Umbilical cord (tissue), 1 donor: ENCODE measurements at regions not wholly inside any gene's neighbourhood (a gene's known extent, or its start where the extent isn't known, plus 50 kb on each side); places are given as distances from the start of the nearest gene placed in this dataset.
A peak's percentile ranks its signal among the peaks of the same experiment; 100 is the strongest.
"Not testable (repeated sequence)": the region's sequence is repeated elsewhere in the genome, so short reads cannot be mapped to it uniquely, and the experiment has no call there.

ENCODE experiments used
- DNase-seq: peaks from one replicate; pipeline ENCODE4 v3.0.0-alpha.2; 2015; ENCODE audit warnings: low spot score

DNA sequence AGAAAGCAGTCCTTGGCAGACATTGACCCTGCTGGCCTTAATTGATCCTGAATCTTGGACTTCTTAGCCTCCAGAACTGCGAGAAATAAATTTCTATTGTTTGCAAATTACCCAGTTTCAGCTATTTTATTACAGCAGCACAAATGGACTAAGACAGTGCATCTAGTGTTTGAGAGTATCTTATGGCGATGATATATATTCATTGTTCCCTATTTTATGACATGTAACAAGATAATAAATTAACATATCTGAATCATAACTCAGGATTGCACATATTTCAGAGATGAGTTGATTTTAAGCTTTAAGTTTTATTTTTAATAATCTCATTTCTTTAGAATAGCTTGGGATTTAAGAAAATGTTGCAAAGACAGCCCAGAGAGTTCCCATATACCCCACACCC, 167.4 kb upstream of the FOXG1 start:
- DNase-seq, result no peak

DNA sequence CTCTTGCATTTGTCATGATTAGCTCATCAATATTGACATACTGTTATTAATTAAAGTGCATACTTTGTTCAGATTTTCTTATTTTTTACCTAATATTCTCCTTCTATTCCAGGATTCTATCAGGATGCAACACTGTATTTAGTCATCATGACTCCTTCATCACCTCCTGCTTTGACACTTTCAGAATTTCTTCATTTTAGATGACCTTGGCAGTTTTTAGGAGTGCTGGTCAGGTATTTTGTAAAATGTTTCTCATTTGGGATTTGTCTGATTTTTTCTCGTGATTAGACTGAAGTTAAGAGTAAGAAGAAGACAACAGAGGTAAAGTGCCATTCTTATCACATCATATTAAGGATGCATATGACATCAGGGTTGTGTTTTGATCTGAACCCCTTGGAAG, 167.0 kb upstream of the FOXG1 start:
- DNase-seq, result no peak

DNA sequence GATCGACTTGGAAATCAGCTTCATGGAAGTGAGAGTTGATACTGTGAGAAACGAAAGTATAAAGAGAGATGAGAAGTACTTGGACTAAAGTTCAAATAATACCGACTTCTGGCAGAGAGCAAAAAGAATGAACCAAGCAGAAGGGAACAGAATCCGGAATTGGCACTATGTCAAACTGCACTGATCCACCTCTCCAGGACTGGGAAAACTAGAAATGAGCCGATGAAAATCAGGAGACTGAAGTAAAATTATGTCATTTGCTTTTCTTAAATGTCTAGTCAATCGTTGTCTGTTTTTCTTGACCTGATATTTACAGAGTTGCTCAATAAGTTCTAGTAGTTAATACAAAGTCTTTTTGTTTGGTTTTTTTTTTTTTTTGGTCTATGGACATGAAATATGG, 163.0 kb upstream of the FOXG1 start:
- no peak for DNase-seq

DNA sequence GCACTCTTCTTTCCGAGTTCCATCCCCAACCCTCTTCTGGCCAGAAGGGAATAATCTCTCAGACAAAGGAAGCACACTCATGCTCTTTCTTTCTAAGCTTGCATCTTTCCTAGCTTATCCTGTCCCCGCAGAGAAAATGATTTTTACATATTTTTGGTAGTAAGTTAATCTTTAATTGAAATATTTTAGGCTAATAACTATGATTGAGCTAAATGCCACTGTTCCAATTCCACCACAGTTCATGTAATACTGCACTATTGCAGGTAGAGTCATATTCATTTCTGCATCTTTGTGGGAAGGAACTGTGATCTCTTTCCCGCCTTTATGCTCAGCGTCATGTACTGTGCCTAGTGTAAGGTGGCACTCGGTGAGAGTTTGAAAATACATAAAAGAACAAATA, 158.9 kb upstream of the FOXG1 start:
- DNase-seq, result no peak

DNA sequence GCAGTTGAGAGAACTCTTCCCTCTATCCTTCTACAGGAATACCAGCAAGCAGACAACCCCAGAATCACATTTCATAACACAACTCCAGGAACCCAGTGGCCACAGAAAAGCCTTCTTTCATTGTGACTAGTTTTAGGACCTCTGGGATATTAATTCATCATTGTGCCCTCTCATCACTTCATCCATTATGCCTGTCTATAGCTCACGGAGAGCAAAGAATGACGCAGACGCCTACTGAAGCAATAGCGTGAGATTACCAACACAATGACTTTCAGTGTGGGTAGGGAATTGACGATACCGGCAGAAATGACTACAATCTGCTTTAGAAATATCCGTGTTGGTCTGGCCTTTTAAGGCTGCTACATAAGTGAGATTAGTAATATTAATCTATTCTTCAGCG, 158.1 kb upstream of the FOXG1 start:
- no peak for DNase-seq

DNA sequence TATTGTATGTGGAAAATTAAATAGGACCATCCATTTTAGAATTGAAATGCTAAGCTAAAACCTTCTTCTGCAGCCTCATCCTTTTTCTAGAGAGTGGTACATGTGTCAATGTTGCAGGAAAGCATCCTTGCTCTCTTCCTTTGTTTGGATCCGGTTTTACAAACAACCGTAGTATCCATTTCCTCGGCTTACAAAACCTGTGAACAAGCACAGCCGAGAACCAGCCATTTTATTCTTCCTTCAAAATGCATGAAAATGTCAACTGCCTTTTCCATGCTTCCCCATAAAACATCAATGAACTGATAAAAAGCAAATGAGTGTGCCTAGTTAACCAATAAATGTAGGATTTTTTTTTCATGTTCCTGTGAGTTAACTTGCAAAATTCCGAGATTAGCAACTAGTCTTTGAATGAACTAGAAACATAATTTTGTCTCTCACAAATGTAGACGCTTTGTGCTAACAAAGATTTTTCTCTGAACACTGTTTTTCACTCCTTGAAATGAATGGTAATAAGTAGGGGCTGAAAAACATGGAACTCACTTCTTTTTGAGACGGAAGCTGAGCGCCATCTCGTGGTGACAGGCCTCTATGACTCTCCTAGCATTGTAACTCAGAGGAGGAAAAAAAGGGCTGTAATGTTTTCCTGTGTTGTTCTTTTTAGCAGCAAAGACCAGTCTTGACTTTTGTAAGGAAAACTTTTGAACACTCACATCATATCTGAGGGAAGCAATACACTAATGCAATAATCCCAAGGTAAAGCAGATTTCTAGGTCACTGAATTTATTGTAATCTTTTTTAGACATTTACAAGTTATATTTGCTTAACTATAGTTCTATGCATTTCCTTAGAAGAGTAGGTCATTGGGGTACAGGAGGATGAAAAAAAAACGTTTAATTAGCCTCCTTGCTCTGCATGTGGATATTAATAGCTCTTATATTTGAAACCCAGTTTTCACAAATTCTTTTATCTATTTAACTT, 157.4 kb upstream of the FOXG1 start:
- DNase-seq, result peak; percentile 48

DNA sequence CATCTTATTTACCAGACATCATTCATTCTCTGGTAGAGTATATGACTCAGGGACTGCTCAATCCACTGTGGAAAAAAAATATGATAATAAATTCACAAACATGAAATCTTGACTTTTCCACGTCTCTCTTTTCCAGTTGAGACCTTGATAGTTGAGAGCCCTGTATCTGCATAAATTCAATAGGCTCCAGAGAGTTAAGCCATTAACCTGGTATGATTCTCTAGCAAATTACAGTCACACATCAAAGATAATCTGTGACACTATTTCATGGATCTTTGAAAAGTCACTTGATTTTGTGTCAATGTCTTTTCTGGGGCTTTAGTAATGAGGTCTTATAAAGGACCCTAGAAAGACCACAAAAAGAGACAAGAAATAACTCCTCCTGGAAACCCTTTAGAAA, 154.2 kb upstream of the FOXG1 start:
- DNase-seq, result no peak

DNA sequence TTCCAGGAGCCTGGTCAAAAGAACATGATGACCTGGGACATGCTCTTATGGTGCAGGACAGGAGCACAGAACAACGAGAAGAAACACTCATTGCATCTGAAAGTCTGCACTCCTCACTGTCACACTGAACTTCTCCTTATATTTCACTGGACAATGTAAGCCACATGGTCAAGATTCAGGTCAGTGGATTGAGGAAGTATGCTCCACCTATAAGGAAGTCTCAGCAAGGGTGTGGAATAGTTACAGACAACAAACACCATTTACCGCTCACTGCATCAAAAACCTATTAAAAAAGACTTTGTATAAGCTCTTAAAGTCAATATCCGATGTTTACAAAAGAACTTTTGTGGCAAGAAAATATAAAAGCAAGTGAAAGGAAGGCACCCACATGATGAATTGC, 153.1 kb upstream of the FOXG1 start:
- no peak for DNase-seq

DNA sequence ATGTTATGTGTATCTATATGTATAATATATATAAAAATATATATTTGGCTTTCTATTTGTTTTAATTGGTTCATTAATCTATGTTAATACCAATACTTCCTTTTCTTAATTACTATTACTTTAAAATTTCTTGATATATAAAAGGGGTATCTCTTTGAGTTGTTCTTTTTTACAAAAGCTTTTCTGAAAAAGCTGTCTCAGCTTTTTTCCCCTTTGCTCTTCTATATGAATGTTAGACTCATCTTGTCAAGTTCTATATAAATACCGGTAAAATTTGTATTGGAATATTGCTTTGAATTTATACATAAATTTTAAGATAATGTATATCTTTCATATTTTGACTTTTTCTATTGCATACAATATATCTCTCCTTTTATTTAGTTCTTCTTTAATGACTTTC, 139.8 kb upstream of the FOXG1 start:
- no peak for DNase-seq

DNA sequence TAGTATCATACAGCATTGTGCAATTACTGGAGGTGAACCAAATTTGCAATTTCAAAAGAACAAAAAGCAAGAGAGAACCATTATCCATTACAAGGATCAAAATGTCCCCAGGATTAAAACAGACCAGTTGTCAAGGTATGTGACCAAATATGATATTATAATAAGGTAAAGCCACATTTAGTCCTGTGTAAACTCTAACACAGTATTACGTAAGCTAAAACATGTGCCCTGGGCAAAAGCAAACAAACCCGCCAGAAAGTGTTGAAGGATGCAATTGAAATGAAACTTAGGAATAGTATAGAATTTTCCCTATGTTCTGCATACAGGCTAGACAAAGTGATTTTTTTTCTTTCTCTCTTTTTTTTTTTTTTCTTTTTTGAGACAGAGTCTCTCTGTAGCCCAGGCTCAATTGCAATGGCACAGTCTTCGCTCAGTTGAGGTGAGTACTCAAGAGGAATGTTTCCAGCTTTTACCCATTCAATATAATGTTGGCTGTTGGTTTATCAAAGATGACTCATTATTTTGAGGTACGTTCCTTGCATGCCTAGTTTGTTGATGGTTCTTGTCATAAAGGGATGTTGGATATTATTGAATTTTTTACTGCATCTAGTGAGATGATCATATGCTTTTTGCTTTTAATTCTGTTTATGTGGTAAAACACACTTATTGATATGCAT, 137.1 kb upstream of the FOXG1 start:
- no peak for DNase-seq

DNA sequence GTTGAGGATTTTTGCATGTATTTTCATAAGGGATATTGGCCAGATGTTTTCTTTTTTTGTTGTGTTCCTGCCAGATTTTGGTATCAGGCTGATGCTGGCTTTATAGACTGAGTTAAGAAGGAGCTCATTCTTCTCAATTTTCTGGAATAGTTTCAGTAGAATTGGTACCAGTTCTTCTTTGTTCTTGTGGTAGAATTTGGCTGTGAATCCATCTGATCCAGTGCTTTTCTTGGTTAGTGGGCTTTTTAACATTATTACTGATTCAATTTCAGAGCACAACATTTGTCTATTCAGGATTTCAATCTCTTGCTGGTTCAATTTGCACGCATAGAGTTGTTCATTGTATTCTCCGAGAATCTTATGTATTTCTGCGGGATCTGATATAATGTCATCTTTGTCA, 136.5 kb upstream of the FOXG1 start:
- DNase-seq, result no peak

DNA sequence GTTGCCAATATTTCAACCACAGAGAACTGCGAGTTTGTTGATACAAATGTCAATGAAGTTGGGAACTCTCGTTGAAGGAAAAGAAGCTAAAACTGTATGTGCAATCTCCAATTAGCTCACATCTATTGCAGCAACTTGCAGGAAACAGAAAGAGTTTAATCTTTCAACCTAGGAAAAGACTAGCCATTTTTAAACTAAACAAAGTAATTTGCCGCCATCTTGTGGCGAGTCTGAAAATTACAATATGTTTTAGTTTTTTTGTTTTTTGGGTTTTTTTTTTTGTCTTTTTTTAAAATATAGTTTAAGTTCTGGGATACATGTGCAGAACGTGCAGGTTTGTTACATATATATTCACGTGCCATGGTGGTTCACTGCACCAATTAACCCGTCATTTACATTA, 131.2 kb upstream of the FOXG1 start:
- DNase-seq, result peak; percentile 11

DNA sequence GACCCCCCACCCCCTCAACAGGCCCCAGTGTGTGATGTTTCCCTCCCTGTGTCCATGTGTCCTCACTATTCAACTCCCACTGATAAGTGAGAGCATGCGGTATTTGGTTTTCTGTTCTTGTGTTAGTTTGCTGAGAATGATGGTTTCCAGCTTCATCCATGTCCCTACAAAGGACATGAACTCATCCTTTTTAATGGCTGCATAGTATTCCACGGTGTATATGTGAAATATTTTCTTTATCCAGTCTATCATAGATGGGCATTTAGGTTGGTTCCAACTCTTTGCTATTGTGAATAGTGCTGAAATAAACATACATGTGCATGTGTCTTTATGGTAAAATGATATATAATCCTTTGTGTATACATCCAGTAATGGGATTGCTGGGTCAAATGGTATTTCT, 130.8 kb upstream of the FOXG1 start:
- DNase-seq, result not testable (repeated sequence)

DNA sequence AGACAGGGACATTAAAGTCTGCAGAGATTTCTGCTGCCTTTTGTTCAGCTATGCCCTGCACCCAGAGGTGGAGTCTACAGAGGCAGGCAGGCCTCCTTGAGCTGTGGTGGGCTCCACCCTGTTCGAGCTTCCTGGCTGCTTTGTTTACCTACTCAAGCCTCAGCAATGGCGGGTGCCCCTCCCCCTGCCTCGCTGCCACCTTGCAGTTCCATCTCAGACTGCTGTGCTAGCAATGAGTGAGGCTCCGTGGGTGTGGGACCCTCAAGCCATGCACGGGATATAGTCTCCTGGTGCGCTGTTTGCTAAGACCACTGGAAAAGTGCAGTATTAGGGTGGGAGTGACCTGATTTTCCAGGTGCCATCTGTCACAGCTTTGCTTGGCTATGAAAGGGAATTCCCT, 125.4 kb upstream of the FOXG1 start:
- not testable (repeated sequence) for DNase-seq

DNA sequence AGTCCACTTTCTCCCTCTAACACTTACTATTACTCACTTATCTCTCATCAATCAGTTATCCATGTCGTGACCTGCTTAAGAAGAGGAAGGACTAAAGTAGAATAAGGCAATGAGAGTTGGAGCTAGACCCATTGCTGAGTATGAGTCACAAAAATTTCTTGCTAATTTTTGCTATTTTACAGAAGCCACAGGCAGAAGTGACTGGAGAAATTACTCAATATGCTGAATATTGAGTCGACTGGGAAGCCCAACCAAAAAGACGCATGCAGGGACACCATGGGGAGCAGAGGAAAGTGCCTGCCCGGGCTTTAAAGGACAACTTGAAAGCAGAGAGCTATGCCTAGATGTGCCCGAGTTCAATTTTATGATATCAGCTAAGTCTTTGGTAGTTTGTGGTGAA, 115.4 kb upstream of the FOXG1 start:
- no peak for DNase-seq

DNA sequence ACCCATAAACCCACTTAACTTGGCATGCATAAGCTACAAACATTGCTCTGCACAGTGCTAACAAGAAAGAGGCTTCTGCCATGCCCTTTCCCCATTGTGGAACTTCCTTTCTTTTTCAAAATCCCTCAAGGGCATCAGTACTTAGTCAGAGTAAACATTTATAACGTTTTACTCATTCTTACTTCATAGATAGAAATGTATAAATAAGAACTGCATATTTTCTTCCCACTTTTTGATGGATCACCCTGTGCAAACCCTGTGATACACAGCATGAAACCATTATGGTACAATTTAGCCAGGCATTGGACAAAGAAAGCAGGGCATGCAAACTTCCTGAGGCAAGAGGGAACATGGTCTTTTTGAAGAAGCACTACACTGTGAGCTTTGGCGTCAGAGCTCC, 113.8 kb upstream of the FOXG1 start:
- no peak for DNase-seq

DNA sequence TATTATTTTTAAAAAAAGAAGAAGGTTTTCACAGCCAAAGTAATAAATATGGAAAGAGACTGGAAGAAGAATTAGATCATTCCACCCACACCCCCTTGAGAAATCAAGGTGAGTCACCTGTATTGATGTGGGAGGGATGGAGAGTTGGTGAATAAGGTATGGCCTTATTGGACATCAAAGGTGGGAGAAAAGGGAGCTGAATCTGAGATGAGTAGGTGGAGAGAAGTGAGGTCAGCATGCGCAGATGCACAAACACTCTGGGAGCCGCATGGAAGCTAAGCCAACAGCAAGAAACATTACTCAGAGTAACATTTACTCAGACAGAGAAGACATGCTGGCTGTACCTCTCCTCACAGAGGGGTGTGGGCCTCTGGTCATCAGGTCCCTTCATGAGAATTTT, 113.1 kb upstream of the FOXG1 start:
- DNase-seq, result no peak

DNA sequence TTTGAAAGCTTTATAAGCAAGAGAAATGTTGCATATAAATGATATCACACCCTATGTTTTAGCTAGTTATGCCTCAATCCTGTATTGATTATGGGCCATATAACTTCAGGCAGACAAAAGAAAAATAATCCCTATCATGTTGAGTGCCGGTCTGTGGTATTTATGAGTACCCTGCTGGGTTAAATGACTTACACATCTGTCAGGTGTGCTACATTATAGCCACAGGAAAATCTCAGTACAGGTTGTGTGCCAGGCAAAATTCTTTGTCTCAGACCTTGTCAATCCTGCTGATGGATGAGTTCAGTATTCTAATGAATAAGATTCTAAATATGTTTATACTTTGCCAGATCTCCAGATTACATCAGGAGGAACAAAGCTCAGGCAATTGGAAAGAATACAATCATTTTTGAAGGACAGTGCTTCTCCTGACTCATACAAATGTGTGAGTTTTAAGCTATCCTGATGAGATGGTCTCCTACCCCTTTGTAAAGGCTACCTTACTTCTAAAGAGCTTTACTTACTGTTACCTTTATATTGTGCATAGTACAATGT, 109.8 kb upstream of the FOXG1 start:
- DNase-seq, result no peak

DNA sequence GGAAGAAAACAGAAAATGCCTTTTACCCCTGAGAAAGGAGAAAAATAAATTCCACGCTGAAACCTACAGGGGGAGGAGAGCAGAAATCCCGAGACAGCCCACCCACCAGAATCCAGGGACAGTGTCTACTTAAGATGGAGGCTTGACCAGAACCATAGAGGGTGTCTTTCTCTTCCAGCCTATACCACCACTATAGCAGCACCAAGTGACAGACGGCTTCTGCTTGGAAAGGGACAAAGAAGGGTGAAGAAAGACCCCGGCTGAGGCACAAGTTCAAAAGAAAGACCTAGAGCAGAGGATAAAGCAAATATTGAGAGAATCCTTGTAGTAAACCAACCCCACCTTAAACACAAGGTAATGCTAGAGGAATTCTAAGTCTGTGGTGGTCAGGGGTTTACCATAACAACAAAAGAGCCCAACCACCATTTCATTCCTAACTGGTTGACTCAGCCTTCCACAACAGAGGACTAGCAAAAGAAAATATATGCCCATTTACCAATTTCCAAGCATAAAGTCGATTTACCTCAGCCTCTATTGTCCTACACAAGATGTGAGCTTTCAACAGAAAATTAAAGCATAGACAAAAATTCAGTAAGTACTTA, 105.3 kb upstream of the FOXG1 start:
- DNase-seq, result no peak

DNA sequence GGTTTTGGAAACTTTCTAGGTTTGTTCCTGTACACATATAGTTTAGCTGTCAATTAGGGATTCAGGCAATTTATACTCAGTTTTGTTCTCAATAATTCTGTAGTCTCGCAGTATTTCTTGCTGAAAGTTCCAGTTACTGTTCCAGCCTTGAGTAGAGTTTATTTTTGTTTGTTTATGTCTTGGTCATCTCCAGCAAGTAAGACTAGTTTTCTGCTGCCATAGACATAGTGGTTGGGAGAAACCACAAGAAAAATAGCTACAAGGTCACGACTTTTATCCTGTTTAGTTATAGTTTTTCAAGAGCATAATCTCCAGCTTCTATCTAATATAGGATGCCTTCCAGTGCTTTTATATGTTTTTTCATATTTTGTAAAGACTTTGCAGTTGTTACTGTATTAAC, 99.6 kb upstream of the FOXG1 start:
- no peak for DNase-seq

DNA sequence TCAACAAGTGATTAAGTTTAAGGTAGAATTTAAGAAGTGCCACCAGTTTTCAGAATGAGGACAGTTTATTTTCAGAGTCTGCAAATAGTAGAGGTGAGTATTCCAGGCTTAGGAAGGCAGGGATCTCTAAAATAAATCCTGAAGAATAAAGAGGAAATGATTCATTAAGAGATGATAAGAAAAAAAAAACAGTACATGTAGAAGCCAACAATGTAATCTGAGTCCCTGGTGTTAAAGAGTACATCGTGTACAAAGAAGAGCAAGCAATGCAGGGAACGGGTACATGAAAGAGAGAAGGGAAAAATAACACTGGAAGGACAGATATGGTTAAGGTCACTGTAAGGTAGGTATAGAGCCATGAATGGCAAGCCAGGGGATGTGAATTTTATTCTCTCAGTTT, 95.2 kb upstream of the FOXG1 start:
- no peak for DNase-seq

DNA sequence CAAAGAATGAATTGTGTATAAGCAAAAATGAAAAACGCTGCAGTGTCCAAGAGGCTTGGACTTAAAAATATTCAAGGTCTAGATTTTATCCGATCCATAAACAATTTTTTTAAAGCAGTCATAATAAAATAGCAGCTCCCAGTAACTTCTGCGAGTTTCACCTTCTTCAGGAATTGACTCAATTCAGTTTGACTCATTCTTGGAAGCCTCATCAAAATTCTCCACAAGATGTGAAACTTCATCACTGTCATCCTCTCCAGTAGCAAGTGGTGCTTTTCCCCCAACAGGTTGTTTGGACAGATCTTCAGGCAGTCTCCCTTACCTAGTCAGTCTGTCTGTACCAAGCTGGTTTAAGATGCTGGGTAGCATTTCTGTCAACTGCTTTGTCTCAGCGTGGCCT, 93.5 kb upstream of the FOXG1 start:
- DNase-seq, result no peak

DNA sequence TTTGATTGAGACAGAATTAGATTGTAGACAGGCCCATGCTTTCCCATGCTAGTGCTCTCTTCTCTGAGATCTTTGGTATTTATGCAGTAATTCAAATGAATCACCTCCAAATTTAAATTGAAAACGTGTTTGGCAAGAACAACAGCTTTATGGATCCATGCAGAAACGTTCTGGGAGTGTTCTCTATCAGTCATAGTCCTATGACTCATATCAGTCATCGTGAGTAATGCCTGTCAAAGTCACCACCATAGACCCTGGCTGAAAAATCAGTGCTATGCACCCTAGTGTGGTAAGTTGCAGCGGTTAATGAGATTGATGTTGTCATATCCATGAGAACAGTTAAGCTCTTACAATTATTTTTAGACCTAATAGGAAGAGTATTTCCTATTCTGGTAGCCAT, 90.1 kb upstream of the FOXG1 start:
- no peak for DNase-seq
